Activated CD8-positive, alpha-beta memory T cell treated with anti-CD3 and anti-CD28 coated beads, Interleukin-2, amount 50 U/mL, for 4 hours (primary cell): ENCODE measurements at regions not wholly inside any gene's neighbourhood (a gene's known extent, or its start where the extent isn't known, plus 50 kb on each side); places are given as distances from the start of the nearest gene placed in this dataset.

Experiments
- DNase-seq: peaks from one replicate; pipeline ENCODE4 v3.0.0-alpha.2; 2020

DNA sequence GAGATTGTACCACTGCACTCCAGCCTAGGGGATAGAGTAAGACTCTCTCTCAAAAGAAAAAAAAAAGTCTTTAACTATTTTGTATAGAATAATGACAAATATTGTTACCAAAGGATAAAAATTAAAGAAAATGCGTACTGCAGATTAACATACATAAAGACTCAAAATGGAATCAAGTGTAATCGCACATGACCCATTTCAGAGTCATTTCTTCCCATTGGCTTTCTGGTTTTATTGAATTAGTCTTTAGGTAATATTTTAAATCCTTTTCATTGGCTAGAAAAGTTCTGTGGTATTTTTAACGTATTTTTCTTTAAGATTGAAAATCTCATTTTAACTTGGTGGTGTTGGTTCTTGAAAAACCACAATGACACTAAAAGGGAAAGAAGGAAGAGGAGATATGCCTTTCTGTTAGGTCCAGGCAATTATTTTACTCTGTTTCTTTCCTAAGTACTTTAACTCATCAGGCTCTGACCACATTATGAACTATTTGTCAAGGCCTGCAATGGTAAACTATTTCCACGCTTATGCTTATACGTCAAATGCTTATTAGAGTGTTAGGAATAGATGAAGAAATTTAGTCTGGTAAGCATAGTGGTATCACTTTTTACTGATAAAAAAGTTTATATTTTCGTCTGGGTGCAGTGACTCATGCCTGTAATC lies 52.3 kb downstream of the PLEKHG1 start:
- no peak for DNase-seq

DNA sequence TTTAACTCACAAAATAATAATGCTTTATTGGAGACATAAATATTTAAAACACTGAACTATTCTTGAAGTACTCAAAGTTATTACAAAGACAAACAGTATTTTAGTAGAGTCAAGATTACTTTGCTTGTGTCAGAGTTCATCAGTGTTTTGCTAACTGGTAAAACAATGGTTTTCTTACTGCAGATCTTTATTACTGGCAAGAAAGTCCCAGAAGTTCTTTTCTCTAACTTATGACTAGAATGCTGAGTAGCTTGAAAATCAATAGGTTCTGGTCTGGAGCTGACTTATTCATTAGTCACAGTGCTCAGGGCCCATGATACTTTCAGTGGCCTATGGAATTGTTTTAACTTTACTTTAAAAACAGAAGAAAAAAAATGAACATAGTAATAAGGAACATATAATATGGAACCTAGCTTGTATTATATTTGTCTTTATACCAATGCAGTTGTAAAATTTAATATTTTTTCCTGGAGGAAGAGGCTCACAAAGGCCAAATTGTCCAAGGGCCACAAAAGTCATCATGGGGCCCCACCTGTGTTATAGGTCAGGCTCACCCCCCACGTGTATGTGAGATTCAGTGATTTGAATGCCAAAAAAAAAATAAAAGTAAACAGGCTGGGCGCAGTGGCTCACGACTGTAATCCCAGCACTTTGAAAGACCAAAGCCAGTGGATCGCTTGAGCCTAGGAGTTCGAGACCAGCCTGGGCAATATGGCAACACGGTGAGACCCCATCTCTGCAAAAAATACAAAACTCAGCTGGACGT lies 53.3 kb downstream of the PLEKHG1 start:
- no peak for DNase-seq

DNA sequence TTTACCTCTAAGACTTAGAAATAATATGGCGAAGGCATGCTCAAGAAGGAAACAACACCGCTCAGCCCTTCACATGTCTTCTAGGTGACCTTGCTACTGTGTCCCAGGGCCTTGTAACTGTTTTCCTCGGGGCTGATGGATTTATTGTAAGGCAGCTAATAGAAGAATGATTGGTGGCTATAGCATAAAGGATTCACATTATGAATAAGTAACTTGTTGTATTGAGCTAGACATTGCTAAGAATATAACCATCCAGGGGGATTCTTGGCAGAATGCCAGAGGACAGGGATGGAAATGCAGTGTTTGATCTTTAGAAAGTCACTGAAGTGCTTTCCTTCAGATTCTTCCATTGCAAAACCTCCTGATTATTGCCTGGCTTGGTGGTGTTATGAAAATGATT lies 54.9 kb downstream of the PLEKHG1 start:
- DNase-seq, result no peak

DNA sequence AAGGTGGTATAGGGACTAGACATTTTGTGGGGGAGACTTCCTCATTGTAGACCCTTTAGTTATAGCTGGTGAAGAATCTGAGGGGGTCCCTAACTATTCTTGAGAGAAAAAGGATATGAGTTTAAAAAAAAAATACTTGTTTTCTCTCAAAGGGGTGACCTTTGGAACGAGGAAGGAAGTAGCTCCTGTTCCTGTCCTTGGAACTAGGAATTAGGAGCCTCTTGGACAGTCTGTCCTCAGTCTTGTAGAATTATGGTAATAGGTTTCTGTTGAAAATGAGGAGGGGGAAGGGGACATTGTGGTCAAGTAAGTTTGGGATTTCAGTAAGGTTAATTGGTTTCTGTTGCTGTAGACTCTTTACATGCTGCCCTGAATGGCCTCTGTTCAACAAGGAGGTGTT lies 56.5 kb downstream of the PLEKHG1 start:
- no peak for DNase-seq

DNA sequence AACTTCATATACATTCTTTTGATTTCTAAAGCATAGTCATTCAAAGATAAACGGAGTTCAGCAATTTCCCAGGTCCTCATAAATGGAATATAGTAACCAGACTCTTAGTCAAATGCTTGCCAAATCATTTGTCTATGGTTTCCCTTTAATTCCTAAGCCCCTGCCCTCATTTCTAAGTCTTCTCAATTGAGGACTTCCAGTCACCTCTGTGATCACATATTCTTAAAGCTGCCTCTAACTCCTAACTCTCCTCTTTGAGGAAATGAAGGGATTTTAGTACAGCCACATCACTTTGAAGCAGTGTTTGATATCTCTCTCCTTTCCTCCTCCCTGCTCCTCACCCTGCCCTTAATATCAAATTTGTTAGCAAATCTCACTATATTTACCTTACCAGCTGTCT lies 58.7 kb downstream of the PLEKHG1 start:
- DNase-seq, result no peak

DNA sequence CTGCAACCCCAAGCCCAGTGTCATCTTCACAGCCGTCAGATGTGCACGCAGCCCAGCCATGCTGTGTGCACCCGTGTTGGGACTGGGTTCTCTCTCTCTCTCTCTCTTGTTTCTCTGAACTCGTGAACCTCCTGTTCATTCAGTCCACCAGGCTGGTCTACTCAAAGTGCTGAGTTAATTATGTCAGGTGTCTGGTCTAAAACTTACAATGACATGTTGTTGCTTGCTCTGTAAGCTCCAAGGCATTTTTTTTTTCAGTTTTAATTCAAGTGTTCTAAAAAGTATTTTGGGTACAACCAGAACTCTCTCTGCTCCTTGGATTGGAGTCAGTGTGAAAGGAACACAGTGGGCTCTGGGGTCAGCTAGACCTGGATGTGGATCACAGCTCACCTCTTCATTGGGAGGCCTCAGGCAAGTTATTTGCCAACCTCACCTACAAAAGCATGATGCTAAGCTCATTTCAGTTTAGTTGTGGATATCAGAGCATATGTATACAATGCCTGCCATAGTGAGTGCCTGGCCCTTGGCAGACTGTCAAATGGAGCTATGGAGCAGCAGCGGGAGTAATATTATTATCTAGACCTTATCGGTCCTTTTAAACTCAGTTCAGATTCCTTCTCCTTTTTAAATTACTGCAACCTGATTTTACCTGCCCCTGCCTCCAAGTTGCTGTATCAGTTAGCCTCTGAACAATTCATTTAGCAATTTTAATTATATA lies 59.5 kb downstream of the PLEKHG1 start:
- no peak for DNase-seq

DNA sequence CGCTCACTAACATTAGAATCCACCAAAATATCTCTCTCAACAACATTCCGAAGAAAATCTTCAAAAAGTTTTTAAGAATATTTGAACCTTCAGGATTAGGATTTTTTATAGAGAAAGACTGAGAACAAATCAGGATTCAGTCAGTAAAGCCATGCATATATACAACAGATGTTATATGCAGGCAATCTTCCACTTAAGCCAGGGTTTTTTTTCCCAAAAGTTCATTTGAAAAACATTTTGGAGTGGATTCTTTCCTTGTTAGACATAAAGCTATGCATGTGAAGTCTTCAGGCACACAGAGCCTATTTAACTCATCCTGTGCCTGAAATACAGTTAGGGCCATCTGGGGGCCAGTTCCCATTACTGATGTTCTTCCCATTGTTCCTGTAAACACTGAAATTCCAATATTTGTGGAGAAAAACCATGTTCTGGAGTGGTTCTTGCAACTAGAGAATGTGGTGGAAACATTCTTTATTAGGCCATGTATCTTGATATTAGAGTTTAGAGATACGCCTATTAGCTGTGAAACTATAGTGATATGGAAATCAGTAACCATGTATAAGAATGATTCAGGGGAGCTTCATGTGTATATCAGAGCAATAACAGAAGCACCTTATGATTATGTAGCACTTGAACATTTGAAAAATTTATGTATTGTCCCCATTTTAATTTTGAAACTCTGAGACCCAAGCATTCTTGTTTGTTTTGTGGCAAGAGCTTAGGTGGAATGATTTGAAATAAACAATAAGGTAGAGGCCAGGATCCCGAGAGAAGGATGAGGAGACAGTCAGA lies 61.7 kb downstream of the PLEKHG1 start:
- no peak for DNase-seq

DNA sequence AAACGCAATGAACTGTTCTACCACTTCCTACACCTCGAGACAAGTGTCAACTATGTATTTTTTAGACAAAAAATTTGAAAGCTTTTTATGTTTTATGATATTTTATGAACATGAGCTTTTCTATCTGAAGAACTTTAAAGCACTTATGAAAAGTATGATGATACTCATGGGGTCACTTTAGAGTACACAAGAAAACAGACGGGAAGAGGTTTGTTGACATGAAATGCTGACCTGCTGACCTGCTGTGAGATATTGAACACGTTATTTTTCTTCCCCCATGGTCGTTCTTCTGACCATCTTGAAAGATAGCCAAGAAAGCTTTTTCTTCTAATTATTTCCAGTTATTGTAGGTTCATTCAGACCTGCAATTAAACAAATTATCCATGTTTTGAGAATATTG lies 63.1 kb downstream of the PLEKHG1 start:
- DNase-seq, result no peak

DNA sequence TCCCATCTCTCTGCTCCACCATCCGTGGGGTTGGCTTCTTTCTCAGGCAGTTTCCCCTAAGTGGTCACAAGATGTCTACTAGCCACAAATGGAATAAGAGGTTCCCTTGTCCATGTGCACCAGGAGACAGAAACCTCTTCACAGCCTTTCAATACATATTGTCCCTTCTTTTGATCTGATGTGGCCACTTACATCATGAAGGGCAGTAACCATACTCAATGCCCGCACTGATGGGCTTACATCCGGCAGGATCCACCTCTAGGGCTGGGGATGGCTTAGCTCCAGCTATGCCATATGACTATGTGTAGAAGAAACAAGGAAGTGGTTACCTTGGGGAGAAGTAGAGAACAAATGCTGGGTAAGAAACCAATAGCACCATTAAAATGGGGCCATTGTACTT lies 64.4 kb downstream of the PLEKHG1 start:
- DNase-seq, result no peak

DNA sequence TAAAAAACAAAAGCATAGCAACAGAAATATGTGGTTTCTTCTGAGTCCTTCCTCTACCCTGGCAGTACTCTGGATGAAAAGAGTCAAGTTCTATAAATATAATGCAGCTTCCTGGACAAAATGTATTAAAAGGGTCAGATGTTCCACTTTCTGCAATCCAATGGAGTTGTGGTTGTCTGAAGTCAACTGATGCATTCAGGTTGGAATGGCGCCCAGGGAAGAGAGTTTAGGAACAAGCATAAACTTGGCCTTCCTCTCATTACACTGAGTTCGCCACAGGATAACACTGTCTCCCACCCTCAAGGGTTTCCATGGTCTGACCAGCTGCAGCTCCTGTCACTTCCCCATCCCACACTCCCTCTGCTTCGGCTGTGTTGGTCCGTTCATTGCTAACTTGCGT lies 66.4 kb downstream of the PLEKHG1 start:
- DNase-seq, result no peak

DNA sequence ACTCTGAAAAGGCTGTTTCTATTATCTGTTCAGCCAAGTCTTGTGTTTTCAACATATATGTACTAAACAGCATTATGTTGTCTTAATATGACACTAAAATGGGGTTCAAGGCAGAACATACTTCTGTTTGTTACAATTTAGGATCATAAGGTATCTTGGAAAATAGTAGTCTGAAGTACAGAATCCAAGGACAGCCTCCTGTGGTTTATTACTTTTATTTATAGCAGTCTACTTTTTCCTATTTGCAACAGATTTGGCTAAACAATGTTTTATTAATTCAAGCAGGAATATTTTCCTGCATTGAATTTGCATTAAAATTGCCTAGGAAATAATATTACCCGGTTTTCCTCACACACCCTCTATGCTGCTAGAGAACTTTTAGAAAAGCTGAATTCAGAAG lies 67.7 kb downstream of the PLEKHG1 start:
- DNase-seq, result no peak

DNA sequence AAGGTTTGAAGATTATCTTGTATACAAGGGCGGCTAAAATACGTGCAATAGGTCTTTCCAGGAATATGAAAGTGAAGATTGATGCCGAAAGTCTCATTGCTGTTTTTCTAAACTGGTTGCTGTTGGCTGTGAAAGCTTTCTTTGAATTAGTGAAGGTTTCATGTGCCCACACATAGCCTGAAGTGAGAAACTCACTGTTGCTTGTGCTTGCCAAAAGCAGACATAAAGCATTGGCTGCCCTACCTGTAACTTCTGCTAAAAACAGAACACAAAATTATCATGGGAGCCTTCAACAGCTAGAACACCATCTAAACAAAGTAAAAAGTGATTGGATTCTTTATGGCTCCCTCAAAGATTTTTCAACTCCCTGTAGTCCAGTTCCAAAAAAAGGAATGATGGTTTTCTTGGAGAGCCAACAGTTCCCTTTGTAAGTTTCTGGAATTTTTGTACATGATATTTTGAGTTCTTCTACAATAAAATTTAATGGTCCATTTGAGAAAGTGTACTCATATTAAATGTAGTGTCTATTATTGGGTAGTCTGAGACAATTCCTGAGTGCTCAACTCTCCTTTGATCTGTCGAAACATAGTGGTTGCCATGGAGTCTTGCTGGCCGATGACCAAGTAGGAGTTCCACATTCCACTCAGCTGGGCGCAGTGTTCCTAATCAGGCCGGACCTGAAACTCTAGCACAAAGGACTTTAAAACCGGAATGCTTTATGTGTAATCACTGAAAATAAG lies 68.5 kb downstream of the PLEKHG1 start:
- DNase-seq, result no peak

DNA sequence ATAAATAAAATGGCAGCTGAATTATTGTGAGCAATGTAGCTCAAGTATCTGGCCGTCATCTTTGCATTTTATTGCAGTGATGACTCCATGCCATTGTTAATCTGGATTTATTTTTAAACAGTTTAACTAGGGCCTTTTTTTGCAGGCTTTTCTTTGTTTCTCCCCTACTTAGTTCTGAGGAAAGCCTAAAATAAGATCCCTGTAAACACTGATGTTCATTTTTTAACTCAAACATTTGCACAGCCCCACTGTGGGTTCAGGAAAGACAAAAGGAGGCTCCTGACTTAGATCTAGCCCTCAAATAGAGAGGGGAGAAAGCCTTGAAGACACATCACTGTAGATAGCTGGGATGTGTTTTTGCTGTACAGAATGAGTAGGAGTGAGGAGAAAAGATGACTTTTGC lies 69.2 kb downstream of the PLEKHG1 start:
- no peak for DNase-seq

DNA sequence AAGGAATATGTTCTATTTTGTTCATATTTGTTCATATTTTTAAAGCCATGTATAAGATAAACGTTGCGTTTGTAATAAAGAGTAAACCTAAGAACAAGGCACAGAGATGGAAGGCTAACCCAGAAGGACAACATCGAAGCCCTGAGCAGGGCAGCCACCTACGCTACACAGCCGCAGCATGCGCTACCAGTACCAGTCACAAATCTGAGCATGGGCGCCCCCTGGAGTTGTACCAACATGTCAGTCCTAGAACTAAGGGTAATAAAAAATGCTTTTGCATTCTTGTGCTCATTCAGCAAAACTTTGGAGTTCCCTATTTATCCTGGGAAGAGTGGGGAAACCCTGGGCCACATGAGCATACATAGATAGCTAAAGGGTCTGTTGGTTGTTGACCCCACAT lies 70.6 kb downstream of the PLEKHG1 start:
- DNase-seq, result no peak

DNA sequence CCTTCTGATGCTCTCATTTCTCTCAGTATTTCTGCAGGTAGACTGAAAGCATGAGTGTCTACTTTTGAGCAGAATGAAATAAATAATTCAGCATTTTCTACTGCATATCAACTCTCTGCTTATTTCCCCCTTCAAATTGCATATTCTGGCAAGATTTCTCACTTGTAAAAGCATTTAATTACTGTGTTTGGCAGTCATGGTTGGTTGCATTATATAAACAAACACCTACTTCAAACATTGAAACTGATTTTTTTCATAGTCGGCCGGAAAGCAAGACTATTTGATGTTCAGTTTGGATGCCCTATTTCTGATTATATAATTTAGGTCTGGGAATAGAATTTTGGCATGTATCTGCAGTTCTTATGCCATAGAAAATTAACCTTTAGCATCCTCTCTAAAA lies 73.1 kb downstream of the PLEKHG1 start:
- DNase-seq, result no peak

DNA sequence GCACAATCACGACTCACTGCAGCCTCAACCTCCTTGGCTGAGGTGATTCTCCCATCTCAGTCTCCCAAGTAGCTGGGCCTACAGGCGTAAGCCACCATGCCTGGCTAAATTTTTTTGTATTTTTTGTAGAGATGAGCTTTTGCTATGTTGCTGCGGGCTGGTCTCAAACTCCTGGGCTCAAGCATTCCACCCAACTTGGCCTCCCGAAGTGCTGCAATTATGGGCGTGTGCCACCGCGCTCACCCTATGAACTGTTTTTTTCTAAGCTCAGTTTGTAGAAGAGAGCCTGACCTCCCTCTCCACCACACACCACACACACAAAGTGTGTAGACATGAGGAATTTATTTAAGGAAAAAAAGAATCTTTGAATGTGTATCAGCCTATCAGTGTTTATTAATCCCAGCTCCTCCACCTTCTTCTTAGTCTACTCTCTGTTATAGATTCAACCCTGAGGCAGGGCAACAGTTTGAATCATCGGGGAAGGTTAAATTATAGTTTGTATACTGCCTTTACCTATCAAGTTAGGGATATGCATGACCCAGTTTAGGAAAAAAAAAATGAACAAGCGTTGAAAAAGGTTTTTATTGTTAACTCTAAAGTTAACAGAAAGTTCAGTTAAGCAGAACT lies 74.1 kb downstream of the PLEKHG1 start:
- no peak for DNase-seq

DNA sequence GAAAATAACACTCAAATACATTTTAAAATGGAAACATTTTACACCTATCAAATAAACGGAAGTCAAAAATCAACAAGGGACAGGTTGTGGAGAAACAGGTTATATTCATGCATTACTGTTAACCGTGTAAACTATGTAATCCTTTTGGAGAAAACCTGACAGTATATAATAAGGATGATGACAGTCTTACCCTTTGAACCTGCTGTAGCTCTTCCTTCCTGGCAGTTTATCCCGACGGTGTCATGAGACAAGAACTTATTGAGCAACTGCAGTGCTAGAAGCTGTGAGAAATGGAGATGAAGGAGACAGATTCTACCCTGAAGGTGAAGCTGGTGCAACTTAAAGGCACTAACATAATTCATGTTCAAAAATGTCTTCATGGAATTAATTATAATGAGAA lies 76.7 kb downstream of the PLEKHG1 start:
- no peak for DNase-seq

DNA sequence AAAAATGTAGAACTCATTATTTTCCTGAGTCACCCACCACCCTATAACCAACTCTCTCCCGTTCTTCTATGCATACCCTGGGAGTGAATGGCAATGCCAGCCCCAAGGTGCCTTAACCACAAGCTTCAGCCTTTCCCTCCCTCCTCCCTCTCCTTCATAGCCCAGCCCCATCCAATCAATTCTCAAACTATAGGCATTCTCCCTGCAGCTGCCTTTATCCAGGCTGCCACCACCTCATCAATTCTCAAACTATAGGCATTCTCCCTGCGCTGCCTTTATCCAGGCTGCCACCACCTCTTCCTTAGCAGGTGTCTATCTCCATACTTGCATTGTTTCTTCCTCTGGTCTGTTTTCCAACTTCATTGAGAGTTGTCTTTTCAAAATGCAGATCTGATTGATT lies 77.1 kb downstream of the PLEKHG1 start:
- no peak for DNase-seq

DNA sequence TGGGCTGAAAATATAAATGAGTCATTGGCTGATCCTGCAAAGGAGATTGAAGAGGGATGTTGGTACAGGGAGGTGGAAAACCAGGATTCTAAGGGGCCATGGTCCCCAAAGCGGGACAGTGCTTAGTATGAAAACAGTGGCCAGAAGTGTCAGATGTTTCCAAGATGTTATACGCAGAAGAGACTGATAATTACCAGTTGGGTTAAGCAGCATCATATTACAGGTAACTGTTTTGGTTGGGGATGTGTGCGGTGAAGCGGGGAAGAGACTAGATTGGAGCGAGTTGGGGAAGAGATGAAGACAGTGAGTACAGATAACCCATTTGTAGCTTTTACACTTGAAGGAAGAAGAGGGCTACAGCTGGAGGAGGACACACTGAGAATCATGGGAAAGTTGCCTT lies 80.8 kb downstream of the PLEKHG1 start:
- no peak for DNase-seq

DNA sequence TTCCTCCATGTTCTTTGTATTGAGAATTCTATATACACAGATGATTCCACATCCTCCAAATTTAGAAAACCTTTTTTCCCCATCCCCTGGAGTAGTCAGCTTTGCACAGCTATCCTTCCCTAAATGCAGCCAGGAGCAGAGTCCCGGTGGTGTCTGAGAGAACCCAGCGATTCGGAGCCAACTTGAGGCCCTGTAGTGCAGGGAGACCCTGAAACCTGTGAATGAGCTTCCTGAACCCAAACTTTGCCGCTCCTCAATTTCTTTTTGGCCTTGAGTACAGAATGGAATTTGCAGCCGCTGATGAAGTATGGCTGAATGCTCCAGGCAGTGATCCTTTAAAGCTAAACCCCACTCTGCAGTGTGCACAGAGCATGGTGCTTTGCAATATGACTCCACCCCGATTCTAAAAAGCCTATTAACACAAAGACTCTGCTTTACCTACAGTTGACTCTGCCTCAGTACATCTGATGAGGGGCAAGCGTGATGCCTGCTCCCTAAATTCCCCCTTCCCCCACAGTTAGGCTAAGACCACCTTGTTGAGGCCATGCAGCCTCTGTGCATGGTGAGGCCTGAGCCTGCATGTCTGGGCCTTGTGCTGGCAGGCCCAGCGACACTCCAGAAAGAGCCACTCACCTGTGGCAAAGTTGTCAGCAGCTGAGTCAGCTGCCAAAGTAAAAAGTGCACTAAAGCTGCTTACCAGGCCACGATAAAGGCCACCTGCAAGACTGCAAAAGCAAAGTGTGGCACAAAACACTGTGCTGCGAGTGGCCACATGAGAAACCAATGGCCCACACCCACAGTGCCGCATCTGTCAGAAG lies 82.1 kb downstream of the PLEKHG1 start:
- DNase-seq, result no peak

DNA sequence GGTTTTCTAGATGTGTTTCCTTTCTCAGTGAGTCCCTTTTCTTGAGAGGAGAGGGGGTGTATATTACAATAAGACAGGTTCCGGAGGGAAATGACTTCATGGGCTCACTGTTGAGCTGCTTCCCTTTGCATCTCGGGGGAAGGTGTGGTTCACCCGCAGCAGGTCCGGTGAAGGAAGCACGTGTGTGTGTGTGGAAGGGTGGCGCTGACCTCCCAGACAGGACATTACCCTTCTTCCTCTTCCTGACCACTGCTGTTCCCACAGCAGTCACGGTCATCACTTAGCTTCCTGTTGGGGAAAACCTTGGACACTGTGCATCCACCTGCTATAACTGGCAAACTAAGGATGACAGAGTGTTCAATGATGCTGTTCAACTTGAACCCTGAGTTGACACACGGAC lies 83.6 kb downstream of the PLEKHG1 start:
- DNase-seq, result no peak
